Neutrophil (primary cell): ENCODE measurements at regions not wholly inside any gene's neighbourhood (a gene's known extent, or its start where the extent isn't known, plus 50 kb on each side); places are given as distances from the start of the nearest gene placed in this dataset.

Experiments
- H3K27ac ChIP-seq: fragments of 200-600 bp; sonication (generic); 2 replicates; pipeline ENCODE4 v1.5.1; 2016; ENCODE audit warnings: mild to moderate bottlenecking, moderate library complexity
- H3K27me3 ChIP-seq: fragments of 200-600 bp; sonication (generic); 2 replicates; pipeline ENCODE4 v1.6.0; 2016; ENCODE audit warnings: mild to moderate bottlenecking
- H3K36me3 ChIP-seq: fragments of 200-600 bp; sonication (generic); 2 replicates; pipeline ENCODE4 v1.5.1; 2017
- H3K4me1 ChIP-seq, 2 experiments: fragments of 200-600 bp in 1 of 2; sonication (generic) in 1 of 2; 1 replicate in 1 of 2; 2 replicates in 1 of 2; pipeline versions ENCODE4 v1.5.1 to v1.6.1; 2013 to 2016; ENCODE audit warnings: low read depth in 1 of 2, low read length in 1 of 2, mild to moderate bottlenecking in 1 of 2, moderate library complexity in 1 of 2; ENCODE audit not compliant: control insufficient read depth in 1 of 2, insufficient read depth in 1 of 2
- H3K4me3 ChIP-seq, 2 experiments: fragments of 200-600 bp in 1 of 2; sonication (generic) in 1 of 2; 1 replicate in 1 of 2; 2 replicates in 1 of 2; pipeline ENCODE4 v1.5.1; 2013 to 2016; ENCODE audit warnings: low read depth in 1 of 2, low read length in 1 of 2, mild to moderate bottlenecking in 1 of 2, moderate library complexity in 1 of 2
- H3K9me3 ChIP-seq: fragments of 200-600 bp; sonication (generic); 2 replicates; pipeline ENCODE4 v1.5.1; 2016
- CTCF ChIP-seq: fragments of 200-600 bp; sonication (generic); IDR thresholded peaks from 2 replicates; pipeline ENCODE4 v1.5.1; 2016; ENCODE audit warnings: antibody characterized with exemption

GRCh38 chr12:89840162-89840922 lies 131.7 kb upstream of the ATP2B1 start:
- Histone ChIP-seq H3K9me3 (no peaks in the 10 kb centered on the region), H3K36me3 (no peaks in the 10 kb centered on the region), H3K27me3 (no peaks in the 10 kb centered on the region), H3K4me3 (no peak overlapping the region), H3K27ac (peak overlapping the region; percentile 28), H3K4me1 (peaks cover 0 to 8% of the 10 kb centered on the region in 2 experiments)
- no peak for TF ChIP-seq CTCF

GRCh38 chr12:89839444-89839843 lies 130.8 kb upstream of the ATP2B1 start:
- Histone ChIP-seq H3K4me1 (peaks cover 0 to 8% of the 10 kb centered on the region in 2 experiments), H3K27me3 (no peaks in the 10 kb centered on the region), H3K4me3 (no peak overlapping the region), H3K27ac (no peak overlapping the region), H3K36me3 (no peaks in the 10 kb centered on the region), H3K9me3 (no peaks in the 10 kb centered on the region)
- no peak for TF ChIP-seq CTCF

- Histone ChIP-seq H3K27me3 (no peaks in the 10 kb centered on the region), H3K4me3 (no peak overlapping the region), H3K36me3 (no peaks in the 10 kb centered on the region), H3K27ac (no peak overlapping the region), H3K4me1 (peaks cover 0 to 8% of the 10 kb centered on the region in 2 experiments), H3K9me3 (no peaks in the 10 kb centered on the region)
- no peak for TF ChIP-seq CTCF
These were observed 130.2 kb upstream of the ATP2B1 start for GRCh38 chr12:89838833-89839232.

GRCh38 chr12:89836026-89836425 lies 127.4 kb upstream of the ATP2B1 start:
- no peaks in the 10 kb centered on the region for H3K36me3 ChIP-seq
- TF ChIP-seq CTCF = no peak
- H3K27ac ChIP-seq = no peak overlapping the region
- H3K27me3 ChIP-seq = no peaks in the 10 kb centered on the region
- H3K9me3 ChIP-seq = no peaks in the 10 kb centered on the region
- H3K4me1 ChIP-seq = peaks cover 0 to 8% of the 10 kb centered on the region in 2 experiments
- H3K4me3 ChIP-seq = no peak overlapping the region

GRCh38 chr12:89834676-89835075 lies 126.0 kb upstream of the ATP2B1 start:
- H3K4me1 ChIP-seq = no peaks in the 10 kb centered on the region
- no peaks in the 10 kb centered on the region for H3K27me3 ChIP-seq
- no peaks in the 10 kb centered on the region for H3K36me3 ChIP-seq
- H3K9me3 ChIP-seq = no peaks in the 10 kb centered on the region
- no peak overlapping the region for H3K27ac ChIP-seq
- no peak overlapping the region for H3K4me3 ChIP-seq
- TF ChIP-seq CTCF = no peak
